ENCODE measurements at regions not wholly inside any gene's neighbourhood (a gene's known extent, or its start where the extent isn't known, plus 50 kb on each side); places are given as distances from the start of the nearest gene placed in this dataset.
"Not testable (repeated sequence)": the region's sequence is repeated elsewhere in the genome, so short reads cannot be mapped to it uniquely, and the experiment has no call there.

GRCh38 chr5:105638437-105638836 is 2032.3 kb downstream of the EFNA5 start:
- no peak for DNase-seq (ENCODE audit: extremely low read depth in 1 of 11, low read depth in 9 of 11, low spot score in 4 of 11)

- DNase-seq (ENCODE audit: extremely low read depth in 1 of 11, low read depth in 9 of 11, low spot score in 4 of 11): no peak
Observed at GRCh38 chr5:105632043-105632442, 2038.7 kb downstream of the EFNA5 start.

GRCh38 chr5:105630803-105631202 is 2039.9 kb downstream of the EFNA5 start:
- DNase-seq (ENCODE audit: extremely low read depth in 1 of 11, low read depth in 9 of 11, low spot score in 4 of 11): no peak

- no peak for DNase-seq (ENCODE audit: extremely low read depth in 1 of 11, low read depth in 9 of 11, low spot score in 4 of 11)
Observed at GRCh38 chr5:105619725-105620124, 2051.0 kb downstream of the EFNA5 start.

GRCh38 chr5:105617436-105618215 is 2053.1 kb downstream of the EFNA5 start:
- no peak for DNase-seq (ENCODE audit: extremely low read depth in 1 of 11, low read depth in 9 of 11, low spot score in 4 of 11)

GRCh38 chr5:105616599-105616998 is 2054.0 kb upstream of the NUDT12 start:
- DNase-seq (ENCODE audit: extremely low read depth in 1 of 11, low read depth in 9 of 11, low spot score in 4 of 11): no peak

GRCh38 chr5:105602406-105602805 is 2039.8 kb upstream of the NUDT12 start:
- DNase-seq (ENCODE audit: extremely low read depth in 1 of 11, low read depth in 9 of 11, low spot score in 4 of 11): not testable (repeated sequence)

- DNase-seq (ENCODE audit: extremely low read depth in 1 of 11, low read depth in 9 of 11, low spot score in 4 of 11): no peak
Observed at GRCh38 chr5:105593011-105593760, 2030.6 kb upstream of the NUDT12 start.

GRCh38 chr5:105587963-105588662 is 2025.5 kb upstream of the NUDT12 start:
- DNase-seq (ENCODE audit: extremely low read depth in 1 of 11, low read depth in 9 of 11, low spot score in 4 of 11): no peak

GRCh38 chr5:105581988-105582690 is 2019.5 kb upstream of the NUDT12 start:
- no peak for DNase-seq (ENCODE audit: extremely low read depth in 1 of 11, low read depth in 9 of 11, low spot score in 4 of 11)

- DNase-seq (ENCODE audit: extremely low read depth in 1 of 11, low read depth in 9 of 11, low spot score in 4 of 11): no peak
Observed at GRCh38 chr5:105573575-105573974, 2011.0 kb upstream of the NUDT12 start.

- no peak for DNase-seq (ENCODE audit: extremely low read depth in 1 of 11, low read depth in 9 of 11, low spot score in 4 of 11)
Observed at GRCh38 chr5:105565531-105565930, 2002.9 kb upstream of the NUDT12 start.

- no peak for DNase-seq (ENCODE audit: extremely low read depth in 1 of 11, low read depth in 9 of 11, low spot score in 4 of 11)
Observed at GRCh38 chr5:105563842-105564241, 2001.3 kb upstream of the NUDT12 start.

GRCh38 chr5:105554568-105555169 is 1992.1 kb upstream of the NUDT12 start:
- DNase-seq (ENCODE audit: extremely low read depth in 1 of 11, low read depth in 9 of 11, low spot score in 4 of 11): no peak

GRCh38 chr5:105544300-105544699 is 1981.7 kb upstream of the NUDT12 start:
- DNase-seq (ENCODE audit: extremely low read depth in 1 of 11, low read depth in 9 of 11, low spot score in 4 of 11): no peak

GRCh38 chr5:105536675-105537074 is 1974.1 kb upstream of the NUDT12 start:
- DNase-seq (ENCODE audit: extremely low read depth in 1 of 11, low read depth in 9 of 11, low spot score in 4 of 11): no peak

GRCh38 chr5:105530716-105531261 is 1968.2 kb upstream of the NUDT12 start:
- DNase-seq (ENCODE audit: extremely low read depth in 1 of 11, low read depth in 9 of 11, low spot score in 4 of 11): no peak

- DNase-seq (ENCODE audit: extremely low read depth in 1 of 11, low read depth in 9 of 11, low spot score in 4 of 11): no peak
Observed at GRCh38 chr5:105529851-105530250, 1967.3 kb upstream of the NUDT12 start.

- DNase-seq (ENCODE audit: extremely low read depth in 1 of 11, low read depth in 9 of 11, low spot score in 4 of 11): no peak
Observed at GRCh38 chr5:105508519-105508918, 1945.9 kb upstream of the NUDT12 start.
